OCI-LY3 (cell line): ENCODE measurements at regions not wholly inside any gene's neighbourhood (a gene's known extent, or its start where the extent isn't known, plus 50 kb on each side); places are given as distances from the start of the nearest gene placed in this dataset.

ENCODE experiments used
- EZH2phosphoT487 ChIP-seq: fragments of 200-600 bp; shearing (Covaris generic); IDR thresholded peaks from 2 replicates; pipeline ENCODE4 v1.6.1; 2018; ENCODE audit warnings: antibody characterized with exemption, mixed run types, low read depth
- TF ChIP-seq, protein P1 (sequence below): fragments of 200-600, 300-600 bp; sonication (generic); IDR thresholded peaks from 2 replicates; pipeline ENCODE4 v1.5.1; 2014; ENCODE audit warnings: antibody characterized with exemption, low read length, low read depth

- TF ChIP-seq, protein P1, sequence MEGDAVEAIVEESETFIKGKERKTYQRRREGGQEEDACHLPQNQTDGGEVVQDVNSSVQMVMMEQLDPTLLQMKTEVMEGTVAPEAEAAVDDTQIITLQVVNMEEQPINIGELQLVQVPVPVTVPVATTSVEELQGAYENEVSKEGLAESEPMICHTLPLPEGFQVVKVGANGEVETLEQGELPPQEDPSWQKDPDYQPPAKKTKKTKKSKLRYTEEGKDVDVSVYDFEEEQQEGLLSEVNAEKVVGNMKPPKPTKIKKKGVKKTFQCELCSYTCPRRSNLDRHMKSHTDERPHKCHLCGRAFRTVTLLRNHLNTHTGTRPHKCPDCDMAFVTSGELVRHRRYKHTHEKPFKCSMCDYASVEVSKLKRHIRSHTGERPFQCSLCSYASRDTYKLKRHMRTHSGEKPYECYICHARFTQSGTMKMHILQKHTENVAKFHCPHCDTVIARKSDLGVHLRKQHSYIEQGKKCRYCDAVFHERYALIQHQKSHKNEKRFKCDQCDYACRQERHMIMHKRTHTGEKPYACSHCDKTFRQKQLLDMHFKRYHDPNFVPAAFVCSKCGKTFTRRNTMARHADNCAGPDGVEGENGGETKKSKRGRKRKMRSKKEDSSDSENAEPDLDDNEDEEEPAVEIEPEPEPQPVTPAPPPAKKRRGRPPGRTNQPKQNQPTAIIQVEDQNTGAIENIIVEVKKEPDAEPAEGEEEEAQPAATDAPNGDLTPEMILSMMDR = no peak
- no peak for TF ChIP-seq EZH2phosphoT487
Measured at GRCh38 chr13:73477441-73477840, 418.6 kb downstream of the KLF5 start.
